NCI-H2107 (cell line): ENCODE measurements at regions not wholly inside any gene's neighbourhood (a gene's known extent, or its start where the extent isn't known, plus 50 kb on each side); places are given as distances from the start of the nearest gene placed in this dataset.
"Not testable (repeated sequence)": the region's sequence is repeated elsewhere in the genome, so short reads cannot be mapped to it uniquely, and the experiment has no call there.

Source experiments
- DNase-seq: peaks from one replicate; lab custom pipeline; 2025; lab: John Stamatoyannopoulos, UW

GRCh38 chr17:53490447-53490968 is 332.2 kb upstream of the KIF2B start:
- DNase-seq = no peak

- no peak for DNase-seq
These were observed 339.0 kb upstream of the KIF2B start for GRCh38 chr17:53483704-53484103.

GRCh38 chr17:53475002-53475401 is 347.7 kb upstream of the KIF2B start:
- DNase-seq = no peak

- DNase-seq = no peak
These were observed 350.1 kb upstream of the KIF2B start for GRCh38 chr17:53472586-53472985.

GRCh38 chr17:53471514-53471913 is 351.2 kb upstream of the KIF2B start:
- DNase-seq = no peak

- no peak for DNase-seq
These were observed 352.1 kb upstream of the KIF2B start for GRCh38 chr17:53470626-53471025.

- no peak for DNase-seq
These were observed 356.0 kb upstream of the KIF2B start for GRCh38 chr17:53466733-53467132.

- DNase-seq = not testable (repeated sequence)
These were observed 358.3 kb upstream of the KIF2B start for GRCh38 chr17:53464396-53464795.

GRCh38 chr17:53463363-53463762 is 359.4 kb upstream of the KIF2B start:
- no peak for DNase-seq

- DNase-seq = no peak
These were observed 360.3 kb upstream of the KIF2B start for GRCh38 chr17:53462393-53462811.

- DNase-seq = not testable (repeated sequence)
These were observed 366.8 kb upstream of the KIF2B start for GRCh38 chr17:53455943-53456342.

GRCh38 chr17:53454337-53454736 is 368.4 kb upstream of the KIF2B start:
- DNase-seq = no peak

- no peak for DNase-seq
These were observed 373.4 kb upstream of the KIF2B start for GRCh38 chr17:53449324-53449723.

GRCh38 chr17:53428913-53429312 is 393.8 kb upstream of the KIF2B start:
- DNase-seq = no peak

GRCh38 chr17:53426505-53426904 is 396.2 kb upstream of the KIF2B start:
- DNase-seq = no peak

- DNase-seq = no peak
These were observed 402.6 kb upstream of the KIF2B start for GRCh38 chr17:53420035-53420641.

GRCh38 chr17:53409588-53409987 is 413.1 kb upstream of the KIF2B start:
- DNase-seq = no peak

- no peak for DNase-seq
These were observed 415.8 kb upstream of the KIF2B start for GRCh38 chr17:53406907-53407306.

- no peak for DNase-seq
These were observed 431.5 kb upstream of the KIF2B start for GRCh38 chr17:53391197-53391596.

- DNase-seq = no peak
These were observed 432.2 kb upstream of the KIF2B start for GRCh38 chr17:53390575-53390974.

GRCh38 chr17:53387745-53388144 is 435.0 kb upstream of the KIF2B start:
- DNase-seq = no peak

- no peak for DNase-seq
These were observed 468.8 kb upstream of the KIF2B start for GRCh38 chr17:53353919-53354351.

GRCh38 chr17:53344778-53345177 is 477.9 kb upstream of the KIF2B start:
- DNase-seq = no peak

GRCh38 chr17:53336281-53336680 is 486.4 kb upstream of the KIF2B start:
- no peak for DNase-seq
